HG03439 (cell line): ENCODE measurements at regions not wholly inside any gene's neighbourhood (a gene's known extent, or its start where the extent isn't known, plus 50 kb on each side); places are given as distances from the start of the nearest gene placed in this dataset.

Experiments
- ATAC-seq: cut with Tn5 transposase; IDR thresholded peaks from one replicate; pipeline ENCODE4 v1.9.1; 2021; ENCODE audit warnings: mild to moderate bottlenecking, moderate library complexity; ENCODE audit not compliant: unreplicated experiment

- ATAC-seq: no peak
These were observed 69.2 kb downstream of the INHBA start for GRCh38 chr7:41633690-41634089.

DNA sequence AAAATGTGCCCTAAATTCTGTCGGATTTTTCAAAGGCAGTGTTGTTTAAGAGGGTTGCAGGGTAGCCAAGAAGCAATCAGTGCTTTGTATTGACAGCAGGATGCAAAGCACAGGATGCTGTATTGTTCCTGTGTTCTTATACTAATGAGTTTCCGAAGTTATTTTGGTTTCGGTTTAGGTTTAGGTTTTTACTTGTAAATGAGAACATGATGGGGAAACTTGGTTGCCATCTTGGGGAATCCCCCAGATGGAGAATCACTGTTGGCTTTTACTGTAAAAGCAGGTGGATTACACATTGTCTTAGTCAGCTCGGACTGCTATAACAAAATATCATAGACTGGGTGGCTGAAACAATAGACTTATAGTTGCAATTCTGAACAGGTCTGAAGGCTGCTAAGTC is 72.1 kb downstream of the INHBA start:
- ATAC-seq: peak; percentile 77

DNA sequence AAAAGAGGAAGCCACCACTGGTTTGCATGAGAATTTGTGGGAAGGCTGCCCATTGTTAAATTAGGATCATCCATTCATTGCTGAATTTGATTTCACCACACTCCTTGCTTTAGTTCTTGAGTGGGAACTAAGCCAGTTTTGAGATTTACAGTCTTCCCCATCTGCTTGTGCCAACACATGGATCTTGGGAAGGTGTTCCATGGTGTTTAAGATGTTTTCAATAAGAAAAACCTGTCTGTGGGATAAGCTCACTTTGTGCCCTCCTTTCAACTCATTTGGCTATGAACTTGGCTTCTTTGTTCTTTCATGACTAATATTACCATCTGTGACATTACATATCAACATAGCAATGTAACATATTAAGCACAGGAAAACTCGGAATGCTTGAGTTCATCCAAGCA is 73.2 kb downstream of the INHBA start:
- no peak for ATAC-seq

DNA sequence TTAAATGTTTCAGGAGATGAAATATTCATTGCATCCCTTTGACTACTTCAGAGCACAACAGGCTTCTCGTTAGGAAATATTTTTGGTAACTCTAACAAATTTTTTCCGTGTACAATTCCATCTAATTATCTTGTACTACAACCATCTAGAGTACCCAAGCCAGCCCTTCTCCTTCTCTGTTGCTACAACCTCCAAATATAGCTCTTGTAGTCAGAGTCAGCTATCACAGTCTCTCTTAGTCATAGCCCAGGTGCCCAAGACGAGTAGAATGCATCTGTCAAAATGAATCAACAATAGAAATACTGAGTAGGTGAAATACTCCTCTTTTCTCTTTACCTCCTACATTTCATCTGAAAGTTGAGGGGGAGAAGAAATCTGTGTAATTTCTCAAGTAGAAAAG is 74.0 kb downstream of the INHBA start:
- no peak for ATAC-seq

GRCh38 chr7:41627645-41628298 is 75.1 kb downstream of the INHBA start:
- no peak for ATAC-seq

- ATAC-seq: no peak
These were observed 78.1 kb downstream of the INHBA start for GRCh38 chr7:41624818-41625217.

DNA sequence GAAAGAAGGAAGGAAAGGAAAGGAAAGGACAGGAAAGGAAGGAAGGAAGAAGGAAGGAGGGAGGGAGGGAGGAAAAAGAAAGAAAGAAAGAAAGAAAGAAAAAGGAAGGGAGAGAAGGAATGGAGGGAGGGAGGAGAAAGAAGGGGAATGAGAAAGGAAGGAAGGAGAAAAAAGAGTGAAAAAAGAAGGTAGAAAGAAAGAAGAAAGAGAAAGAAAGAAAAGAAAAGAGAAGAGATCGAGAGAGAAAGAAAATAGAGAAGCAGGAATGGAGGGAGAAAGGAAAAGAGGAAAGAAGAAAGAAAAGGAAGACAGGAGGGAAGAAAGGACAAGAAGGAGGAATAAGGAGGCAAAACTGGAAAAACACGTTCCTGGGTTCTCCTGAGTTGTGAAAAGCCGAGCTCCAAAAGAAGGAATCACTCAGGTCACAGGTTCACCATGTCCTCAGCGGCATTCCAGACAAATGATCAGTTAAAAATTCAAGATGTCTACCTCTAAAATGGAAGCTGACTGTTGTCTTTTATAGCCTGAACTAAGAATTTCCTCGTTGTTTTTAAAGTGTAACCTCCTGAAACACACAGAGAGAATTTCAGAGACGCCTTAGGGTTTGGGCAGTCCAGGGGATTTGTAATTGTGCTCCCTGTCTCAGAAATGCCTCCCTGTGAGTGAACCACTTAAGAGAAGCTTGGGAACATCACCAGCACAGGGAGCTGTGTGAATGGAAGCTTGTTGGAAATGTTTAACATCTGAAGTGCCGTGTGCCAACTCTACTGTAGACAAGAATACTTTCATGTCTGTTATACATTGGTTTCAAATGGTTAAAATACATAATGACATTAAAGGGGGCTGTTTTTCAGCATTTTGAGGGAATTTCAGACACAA is 80.7 kb downstream of the INHBA start:
- no peak for ATAC-seq

- no peak for ATAC-seq
These were observed 84.9 kb downstream of the INHBA start for GRCh38 chr7:41617987-41618386.

DNA sequence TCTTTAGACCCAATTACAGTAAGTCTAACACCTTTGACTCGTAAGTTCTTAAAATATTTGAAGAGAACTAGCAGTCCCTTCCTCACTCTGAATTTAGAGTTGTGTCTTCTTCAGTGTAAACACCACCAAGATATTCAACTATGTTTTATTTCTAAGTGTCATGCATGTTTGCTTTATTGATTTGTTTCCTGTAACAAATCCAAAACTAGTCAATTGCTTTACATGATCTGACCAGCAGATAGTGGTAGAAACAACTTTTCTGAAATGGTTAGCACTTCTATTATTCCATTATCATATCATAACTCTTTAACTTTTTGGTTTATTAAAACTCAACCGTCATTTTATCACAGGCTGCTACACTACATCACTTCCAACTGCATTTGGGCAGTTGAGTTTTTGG is 90.1 kb downstream of the INHBA start:
- ATAC-seq: no peak

- ATAC-seq: no peak
These were observed 90.5 kb downstream of the INHBA start for GRCh38 chr7:41612386-41612785.

DNA sequence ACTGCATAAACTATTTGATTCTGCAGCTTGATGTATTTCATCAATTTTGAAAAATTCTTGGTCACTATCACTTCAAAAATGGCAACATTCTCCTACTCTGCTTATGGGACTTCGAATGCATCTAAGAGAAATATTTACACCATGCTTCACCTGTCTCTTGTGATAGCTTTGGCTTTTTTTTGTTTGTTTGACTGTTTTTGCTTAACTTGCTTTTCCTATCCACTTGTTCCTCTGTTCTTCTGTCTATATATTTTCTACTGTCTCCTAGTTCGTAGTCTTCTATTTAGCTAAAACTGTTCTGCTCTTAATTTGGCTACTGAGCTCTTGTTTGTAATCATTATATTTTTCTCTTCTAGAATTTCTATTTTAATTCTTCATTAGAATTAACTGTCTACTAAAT is 94.4 kb downstream of the INHBA start:
- no peak for ATAC-seq

DNA sequence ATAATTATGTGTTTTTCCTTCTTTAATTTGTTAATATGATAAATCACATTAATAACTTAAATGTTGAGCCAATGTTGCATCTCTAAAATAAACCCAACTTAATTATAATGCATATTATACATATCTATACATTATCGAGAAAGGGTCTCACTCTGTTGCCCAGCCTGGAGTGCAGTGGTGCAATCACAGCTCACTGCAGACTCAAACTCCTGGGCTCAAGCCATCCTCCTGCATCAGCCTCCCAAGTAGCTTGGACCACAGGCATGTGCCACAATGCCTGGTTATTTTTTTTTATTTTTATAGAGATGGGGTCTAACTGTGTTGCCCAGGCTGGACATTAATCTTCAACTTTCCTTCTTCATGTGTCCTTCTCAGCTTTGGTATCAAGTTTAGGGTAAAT is 98.9 kb downstream of the INHBA start:
- no peak for ATAC-seq

- no peak for ATAC-seq
These were observed 103.1 kb downstream of the INHBA start for GRCh38 chr7:41599760-41600159.

GRCh38 chr7:41592794-41593193 is 110.1 kb downstream of the INHBA start:
- no peak for ATAC-seq

DNA sequence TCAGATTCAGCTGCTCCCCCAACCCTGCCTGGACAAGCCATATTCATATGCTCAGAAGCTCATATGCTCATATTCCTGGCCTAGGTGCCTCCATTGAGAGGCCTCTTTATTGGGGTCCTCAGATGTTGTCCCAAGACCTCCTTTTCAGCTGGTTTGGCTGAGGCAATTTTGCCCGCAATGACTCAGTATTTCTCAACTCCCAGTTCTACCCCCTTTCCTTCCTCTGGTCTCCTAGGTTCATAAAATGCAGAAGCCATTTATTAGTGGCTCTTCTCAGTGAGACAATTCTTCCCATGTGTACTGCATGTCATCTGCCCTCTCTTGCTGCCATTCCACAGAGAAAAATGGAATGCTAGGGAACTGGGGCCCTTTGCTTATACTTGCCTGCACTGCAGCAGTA is 110.7 kb downstream of the INHBA start:
- no peak for ATAC-seq

- ATAC-seq: no peak
These were observed 111.9 kb downstream of the INHBA start for GRCh38 chr7:41590986-41591385.

DNA sequence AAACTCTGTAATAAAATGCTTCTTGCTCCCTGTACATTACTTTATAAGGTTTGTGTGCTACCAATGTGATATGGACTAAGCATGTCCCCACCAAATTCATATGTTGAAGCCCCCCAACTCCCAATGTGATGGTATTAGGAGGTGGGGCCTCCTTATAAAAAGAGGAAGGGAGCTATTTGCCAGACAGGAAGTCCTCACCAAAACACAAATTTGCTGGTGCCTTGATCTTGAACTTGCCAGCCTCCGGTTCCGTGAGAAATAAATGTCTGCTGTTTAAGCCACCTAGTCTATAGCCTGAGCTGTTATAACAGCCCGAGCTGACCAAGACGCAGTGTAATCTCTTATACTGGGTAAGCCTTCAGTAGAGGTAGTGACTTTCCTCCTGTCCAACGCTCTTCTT is 114.5 kb downstream of the INHBA start:
- no peak for ATAC-seq

GRCh38 chr7:41586931-41587640 is 115.8 kb downstream of the INHBA start:
- ATAC-seq: no peak

DNA sequence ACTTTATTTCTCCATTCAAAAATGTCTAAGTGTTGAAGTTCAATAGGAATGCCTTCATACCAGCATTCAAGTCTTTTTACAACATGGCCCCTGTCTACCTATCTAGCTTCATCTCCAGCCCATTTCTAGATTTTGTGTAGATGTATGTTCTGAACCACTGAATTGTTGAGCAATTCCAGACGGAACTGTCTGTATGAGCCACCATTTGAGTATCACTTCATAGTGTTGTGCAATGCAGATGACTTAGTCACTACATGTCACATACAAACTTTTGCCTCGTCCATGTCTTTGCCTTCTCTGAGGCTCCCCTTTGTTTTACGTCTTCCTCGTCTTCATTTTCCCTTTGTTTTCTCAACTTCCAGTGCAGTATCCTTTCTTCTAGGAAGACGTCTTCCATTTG is 118.1 kb downstream of the INHBA start:
- no peak for ATAC-seq

GRCh38 chr7:41582116-41582515 is 120.8 kb downstream of the INHBA start:
- no peak for ATAC-seq

DNA sequence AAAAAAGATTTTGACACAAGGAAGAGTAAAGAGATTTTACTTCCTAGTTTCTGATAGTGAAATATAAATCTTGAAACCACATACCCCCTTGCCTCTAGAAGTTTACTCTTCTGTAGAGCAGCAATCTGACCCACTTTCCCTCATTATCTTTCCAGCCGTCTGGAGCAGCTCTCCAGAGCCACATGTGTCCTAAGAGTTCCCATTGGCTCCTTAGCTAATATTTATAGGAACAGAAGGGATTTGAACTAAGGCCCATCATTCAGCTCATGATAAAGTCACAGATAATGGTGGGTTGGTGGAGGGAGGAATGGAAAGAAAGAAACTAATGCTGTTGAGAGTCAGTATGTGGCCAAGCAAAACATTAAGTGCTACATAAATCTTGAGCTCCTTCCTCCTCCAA is 121.8 kb downstream of the INHBA start:
- no peak for ATAC-seq
